ENCODE measurements at regions not wholly inside any gene's neighbourhood (a gene's known extent, or its start where the extent isn't known, plus 50 kb on each side); places are given as distances from the start of the nearest gene placed in this dataset.

DNA sequence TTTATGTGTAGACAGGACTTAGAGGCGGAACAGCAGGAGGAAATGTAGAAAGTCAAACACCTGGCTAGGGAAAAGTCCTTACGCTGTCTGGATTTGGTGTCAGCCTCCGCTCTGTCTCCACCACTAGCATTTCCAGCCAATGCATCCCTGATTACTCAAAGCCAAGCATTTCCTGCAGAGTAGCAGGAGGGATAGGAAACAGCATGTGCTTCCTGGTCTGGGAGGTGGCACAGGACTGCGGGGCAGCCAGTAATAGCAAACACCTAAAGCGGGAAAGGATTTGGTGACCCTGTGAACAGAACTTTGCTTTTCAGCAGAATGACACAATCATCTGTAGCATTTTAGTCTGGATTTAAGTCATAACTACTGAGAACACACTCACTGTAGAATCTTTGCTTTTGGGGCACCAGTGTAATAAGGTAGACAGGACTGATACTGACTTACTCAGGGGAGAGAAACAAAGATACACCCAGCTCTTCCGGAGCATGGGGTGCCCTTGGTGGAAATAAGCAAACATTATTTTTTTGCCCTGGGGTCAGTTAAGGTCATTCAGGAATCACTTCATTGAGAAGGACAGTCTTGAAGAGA is 133.3 kb upstream of the AHI1 start:
- TF ChIP-seq, protein P1, sequence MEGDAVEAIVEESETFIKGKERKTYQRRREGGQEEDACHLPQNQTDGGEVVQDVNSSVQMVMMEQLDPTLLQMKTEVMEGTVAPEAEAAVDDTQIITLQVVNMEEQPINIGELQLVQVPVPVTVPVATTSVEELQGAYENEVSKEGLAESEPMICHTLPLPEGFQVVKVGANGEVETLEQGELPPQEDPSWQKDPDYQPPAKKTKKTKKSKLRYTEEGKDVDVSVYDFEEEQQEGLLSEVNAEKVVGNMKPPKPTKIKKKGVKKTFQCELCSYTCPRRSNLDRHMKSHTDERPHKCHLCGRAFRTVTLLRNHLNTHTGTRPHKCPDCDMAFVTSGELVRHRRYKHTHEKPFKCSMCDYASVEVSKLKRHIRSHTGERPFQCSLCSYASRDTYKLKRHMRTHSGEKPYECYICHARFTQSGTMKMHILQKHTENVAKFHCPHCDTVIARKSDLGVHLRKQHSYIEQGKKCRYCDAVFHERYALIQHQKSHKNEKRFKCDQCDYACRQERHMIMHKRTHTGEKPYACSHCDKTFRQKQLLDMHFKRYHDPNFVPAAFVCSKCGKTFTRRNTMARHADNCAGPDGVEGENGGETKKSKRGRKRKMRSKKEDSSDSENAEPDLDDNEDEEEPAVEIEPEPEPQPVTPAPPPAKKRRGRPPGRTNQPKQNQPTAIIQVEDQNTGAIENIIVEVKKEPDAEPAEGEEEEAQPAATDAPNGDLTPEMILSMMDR (CRISPR knock-in tag; IDR thresholded peaks at IDR 0.05) = no peak
- TF ChIP-seq KLF6 (CRISPR knock-in tag; IDR thresholded peaks at IDR 0.05) = no peak
- TF ChIP-seq ZBTB7A (CRISPR knock-in tag; IDR thresholded peaks at IDR 0.05) = no peak
- TF ChIP-seq ZNF274 (CRISPR knock-in tag; IDR thresholded peaks at IDR 0.05) = no peak
- TF ChIP-seq PRPF4 (IDR thresholded peaks at IDR 0.05; ENCODE audit: low read depth, low read length, poor library complexity, severe bottlenecking) = no peak
- TF ChIP-seq SP140L (CRISPR knock-in tag; IDR thresholded peaks at IDR 0.05; ENCODE audit: borderline replicate concordance) = no peak
- no peak for TF ChIP-seq ETV6 (CRISPR knock-in tag; conservative IDR thresholded peaks at IDR 0.05)
- TF ChIP-seq ZBTB20 (CRISPR knock-in tag; IDR thresholded peaks at IDR 0.05; ENCODE audit: borderline replicate concordance, low read depth) = no peak
- TF ChIP-seq ZNF256 (CRISPR knock-in tag; conservative IDR thresholded peaks at IDR 0.05) = no peak
- TF ChIP-seq SPEN (CRISPR knock-in tag; IDR thresholded peaks at IDR 0.05; ENCODE audit: low read depth) = no peak
- TF ChIP-seq RELA (CRISPR knock-in tag; IDR thresholded peaks at IDR 0.05) = no peak
- TF ChIP-seq NR1H2 (CRISPR knock-in tag; IDR thresholded peaks at IDR 0.05; ENCODE audit: borderline replicate concordance, low read depth) = no peak
- no peak for TF ChIP-seq RBM22 (optimal IDR thresholded peaks at IDR 0.05; ENCODE audit: low read length)
- no peak for TF ChIP-seq ZNF629 (CRISPR knock-in tag; conservative IDR thresholded peaks at IDR 0.05)

Data from HepG2 (cell line).